Esophagus squamous epithelium (tissue), 5 donors: ENCODE measurements at regions not wholly inside any gene's neighbourhood (a gene's known extent, or its start where the extent isn't known, plus 50 kb on each side); places are given as distances from the start of the nearest gene placed in this dataset.

Experiments used
- DNase-seq: peaks from one replicate; lab custom pipeline; 2025; lab: John Stamatoyannopoulos, UW
- H3K27ac ChIP-seq, 4 donors: fragments of 200-600 bp; sonication (generic); one replicate each; pipeline ENCODE4 v1.5.1; 2016 to 2019; ENCODE audit warnings: mild to moderate bottlenecking in 1 of 4
- H3K27me3 ChIP-seq, 4 donors: fragments of 200-600 bp; sonication (generic); 1 replicate in 3 of 4; 2 replicates in 1 of 4; pipeline versions ENCODE4 v1.5.1 to v1.6.0; 2017 to 2021; ENCODE audit warnings: antibody characterized with exemption in 1 of 4
- H3K36me3 ChIP-seq, 3 donors: fragments of 200-600 bp; sonication (generic); one replicate each; pipeline ENCODE4 v1.5.1; 2016 to 2019
- H3K4me1 ChIP-seq, 3 donors: fragments of 200-600 bp; sonication (generic); one replicate each; pipeline ENCODE4 v1.5.1; 2017 to 2019
- H3K4me3 ChIP-seq, 4 donors: fragments of 200-600 bp; sonication (generic); 1 replicate in 3 of 4; 2 replicates in 1 of 4; pipeline ENCODE4 v1.5.1; 2016 to 2019; ENCODE audit warnings: mild to moderate bottlenecking in 2 of 4, moderate library complexity in 1 of 4
- H3K9me3 ChIP-seq, 3 donors: fragments of 200-600 bp; sonication (generic); one replicate each; pipeline ENCODE4 v1.5.1; 2016 to 2019
- CTCF ChIP-seq, 6 experiments: fragments of 450-650 bp in 4 of 6; fragments of 200-600 bp in 2 of 6; sonication (generic) in 2 of 6; IDR thresholded peaks; one replicate each; pipeline ENCODE4 v1.5.1; 2016 to 2019; ENCODE audit warnings: antibody characterized with exemption in 6 of 6, mild to moderate bottlenecking in 4 of 6, moderate library complexity in 4 of 6
- POLR2A ChIP-seq, 4 donors: fragments of 450-650 bp; IDR thresholded peaks; one replicate each; pipeline ENCODE4 v1.6.1; 2017; ENCODE audit warnings: antibody characterized with exemption in 4 of 4, mild to moderate bottlenecking in 4 of 4, moderate library complexity in 3 of 4
- WGBS, 2 donors: methylation state at CpG; one replicate each; pipeline ENCODE4 v1.1.5; 2018; 5-methylcytosine and 5-hydroxymethylcytosine counted together
- intact Hi-C: fragments of 100-400 bp; cut with DNase I; formaldehyde crosslinking; loops from one replicate; pipeline ENCODE4 v1.15.0; 2022
- donor health status: DM: yes; HTN: yes; CAD: no.

- DNase-seq, result no peak
These were observed 222.9 kb downstream of the TPRG1 start for GRCh38 chr3:189394599-189395121.

GRCh38 chr3:189395825-189396224 is 224.1 kb downstream of the TPRG1 start:
- 83 to 85% methylated on average over 3 of the region's 3 CpGs for WGBS, 2 donors
- no peak for TF ChIP-seq POLR2A (IDR thresholded peaks at IDR 0.05)
- no peak for TF ChIP-seq CTCF (IDR thresholded peaks at IDR 0.05)
- no peaks in the 10 kb centered on the region for H3K27me3 ChIP-seq
- intact Hi-C loops, result loop anchor here (10.0 kb wide), 1 partner anchor 439 kb away; no protein-coding TSS in a partner anchor
- no peak overlapping the region for H3K4me3 ChIP-seq
- H3K36me3 ChIP-seq, result no peaks in the 10 kb centered on the region
- peaks cover 0 to 46% (median 7%) of the 10 kb centered on the region in 3 donors for H3K4me1 ChIP-seq
- H3K9me3 ChIP-seq, result no peaks in the 10 kb centered on the region
- H3K27ac ChIP-seq, result no peak overlapping the region
- no peak for DNase-seq

More at GRCh38 chr3:189394599-189395121, 222.9 kb downstream of the TPRG1 start:
- H3K4me1 ChIP-seq, result peaks cover 0 to 39% (median 7%) of the 10 kb centered on the region in 3 donors
- no peaks in the 10 kb centered on the region for H3K36me3 ChIP-seq
- no peak overlapping the region for H3K4me3 ChIP-seq
- intact Hi-C loops, result loop anchor here (10.0 kb wide), 1 partner anchor 440 kb away; no protein-coding TSS in a partner anchor
- H3K9me3 ChIP-seq, result no peaks in the 10 kb centered on the region
- H3K27ac ChIP-seq, result peak overlapping the region in 1 of 4 donors; percentile 82
- TF ChIP-seq CTCF (IDR thresholded peaks at IDR 0.05) (no peak), POLR2A (IDR thresholded peaks at IDR 0.05) (no peak)
- 55 to 60% methylated on average over 7 of the region's 7 CpGs for WGBS, 2 donors
- no peaks in the 10 kb centered on the region for H3K27me3 ChIP-seq

GRCh38 chr3:189398656-189399055 is 226.9 kb downstream of the TPRG1 start:
- 89 to 97% methylated on average over 2 of the region's 2 CpGs for WGBS, 2 donors
- Histone ChIP-seq H3K4me1 (peaks cover 0 to 28% (median 0%) of the 10 kb centered on the region in 3 donors), H3K4me3 (no peak overlapping the region), H3K9me3 (no peaks in the 10 kb centered on the region), H3K36me3 (no peaks in the 10 kb centered on the region), H3K27me3 (no peaks in the 10 kb centered on the region), H3K27ac (no peak overlapping the region)
- DNase-seq, result no peak
- TF ChIP-seq POLR2A (IDR thresholded peaks at IDR 0.05) (no peak), CTCF (IDR thresholded peaks at IDR 0.05) (no peak)
- intact Hi-C loops, result loop anchor here (10.0 kb wide), 1 partner anchor 436 kb away; no protein-coding TSS in a partner anchor

- intact Hi-C loops, result no loop called here
- 92% methylated on average over 2 of the region's 2 CpGs for WGBS, 2 donors
- DNase-seq, result no peak
- Histone ChIP-seq H3K4me3 (no peak overlapping the region), H3K27me3 (no peaks in the 10 kb centered on the region), H3K36me3 (no peaks in the 10 kb centered on the region), H3K27ac (no peak overlapping the region), H3K4me1 (peaks cover 0 to 13% (median 0%) of the 10 kb centered on the region in 3 donors), H3K9me3 (no peaks in the 10 kb centered on the region)
- TF ChIP-seq POLR2A (IDR thresholded peaks at IDR 0.05), result no peak
- no peak for TF ChIP-seq CTCF (IDR thresholded peaks at IDR 0.05)
These were observed 229.4 kb downstream of the TPRG1 start for GRCh38 chr3:189401196-189401595.

DNA sequence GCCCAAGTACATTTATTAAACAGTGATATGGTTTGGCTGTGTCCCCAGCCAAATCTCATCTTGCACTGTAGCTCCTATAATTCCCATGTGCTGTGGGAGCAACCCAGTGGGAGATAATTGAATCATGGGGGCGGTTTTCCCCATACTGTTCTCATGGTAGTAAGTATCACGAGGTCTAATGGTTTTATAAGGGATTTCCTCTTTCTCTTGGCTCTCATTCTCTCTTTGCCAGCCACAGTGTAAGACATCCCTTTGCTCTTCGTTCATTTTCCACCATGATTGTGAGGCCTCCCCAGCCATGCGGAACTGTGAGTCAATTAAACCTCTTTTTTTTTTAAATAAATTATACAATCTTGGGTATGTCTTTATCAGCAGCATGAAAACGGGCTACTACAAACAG is 228.0 kb upstream of the TP63 start:
- H3K4me3 ChIP-seq, result no peak overlapping the region
- no peak for DNase-seq
- TF ChIP-seq CTCF (IDR thresholded peaks at IDR 0.05) (no peak), POLR2A (IDR thresholded peaks at IDR 0.05) (no peak)
- WGBS, 2 donors, result 77 to 87% methylated on average over 5 of the region's 5 CpGs
- no peaks in the 10 kb centered on the region for H3K36me3 ChIP-seq
- no peaks in the 10 kb centered on the region for H3K27me3 ChIP-seq
- no peaks in the 10 kb centered on the region for H3K9me3 ChIP-seq
- intact Hi-C loops, result no loop called here
- H3K4me1 ChIP-seq, result peaks cover 0 to 13% (median 0%) of the 10 kb centered on the region in 3 donors
- no peak overlapping the region for H3K27ac ChIP-seq
